ENCODE measurements at regions not wholly inside any gene's neighbourhood (a gene's known extent, or its start where the extent isn't known, plus 50 kb on each side); places are given as distances from the start of the nearest gene placed in this dataset.
"Not testable (repeated sequence)": the region's sequence is repeated elsewhere in the genome, so short reads cannot be mapped to it uniquely, and the experiment has no call there.

GRCh38 chr1:101428562-101428961 is 191.7 kb downstream of the S1PR1 start:
- DNase-seq, result no peak

- no peak for DNase-seq
Measured at GRCh38 chr1:101431956-101432510, 195.2 kb downstream of the S1PR1 start.

GRCh38 chr1:101435831-101436511 is 199.2 kb downstream of the S1PR1 start:
- no peak for DNase-seq

- no peak for DNase-seq
Measured at GRCh38 chr1:101437800-101438199, 201.0 kb downstream of the S1PR1 start.

- DNase-seq, result no peak
Measured at GRCh38 chr1:101438359-101438758, 201.5 kb downstream of the S1PR1 start.

GRCh38 chr1:101440485-101440884 is 203.7 kb downstream of the S1PR1 start:
- no peak for DNase-seq

- DNase-seq, result no peak
Measured at GRCh38 chr1:101444381-101444780, 207.6 kb downstream of the S1PR1 start.

GRCh38 chr1:101444873-101445618 is 208.2 kb downstream of the S1PR1 start:
- DNase-seq, result no peak

GRCh38 chr1:101448018-101448417 is 211.2 kb downstream of the S1PR1 start:
- DNase-seq, result no peak

- not testable (repeated sequence) for DNase-seq
Measured at GRCh38 chr1:101450691-101451090, 213.9 kb downstream of the S1PR1 start.

GRCh38 chr1:101451888-101452287 is 215.1 kb downstream of the S1PR1 start:
- no peak for DNase-seq

GRCh38 chr1:101452825-101453224 is 216.0 kb downstream of the S1PR1 start:
- DNase-seq, result no peak

- DNase-seq, result no peak
Measured at GRCh38 chr1:101453844-101454243, 217.0 kb downstream of the S1PR1 start.

- DNase-seq, result no peak
Measured at GRCh38 chr1:101455166-101455565, 218.3 kb downstream of the S1PR1 start.

GRCh38 chr1:101460739-101461138 is 223.9 kb downstream of the S1PR1 start:
- no peak for DNase-seq

- DNase-seq, result no peak
Measured at GRCh38 chr1:101463195-101463594, 226.4 kb downstream of the S1PR1 start.

GRCh38 chr1:101465941-101466340 is 229.1 kb downstream of the S1PR1 start:
- DNase-seq, result no peak

- DNase-seq, result no peak
Measured at GRCh38 chr1:101474039-101474665, 237.3 kb downstream of the S1PR1 start.

GRCh38 chr1:101476541-101476940 is 239.7 kb downstream of the S1PR1 start:
- no peak for DNase-seq

- DNase-seq, result no peak
Measured at GRCh38 chr1:101479945-101480344, 243.1 kb downstream of the S1PR1 start.

GRCh38 chr1:101482306-101482705 is 245.5 kb downstream of the S1PR1 start:
- DNase-seq, result no peak

GRCh38 chr1:101483982-101484688 is 247.3 kb downstream of the S1PR1 start:
- no peak for DNase-seq
